D721Med (cell line): ENCODE measurements at regions not wholly inside any gene's neighbourhood (a gene's known extent, or its start where the extent isn't known, plus 50 kb on each side); places are given as distances from the start of the nearest gene placed in this dataset.

ENCODE experiments used
- DNase-seq: peaks from one replicate; pipeline ENCODE4 v3.0.0; 2011; ENCODE audit warnings: low spot score; ENCODE audit not compliant: insufficient read length
- FAIRE-seq: peaks from 2 replicates; lab custom pipeline; 2011; peaks lifted over from hg19 to GRCh38; lab: Jason Lieb, UNC
- TF ChIP-seq, protein P1 (sequence below): IDR thresholded peaks from 2 replicates; pipeline ENCODE4 v1.5.1; 2012; ENCODE audit warnings: mild to moderate bottlenecking, control low read depth; ENCODE audit not compliant: insufficient read depth; ENCODE audit errors: missing control alignments

DNA sequence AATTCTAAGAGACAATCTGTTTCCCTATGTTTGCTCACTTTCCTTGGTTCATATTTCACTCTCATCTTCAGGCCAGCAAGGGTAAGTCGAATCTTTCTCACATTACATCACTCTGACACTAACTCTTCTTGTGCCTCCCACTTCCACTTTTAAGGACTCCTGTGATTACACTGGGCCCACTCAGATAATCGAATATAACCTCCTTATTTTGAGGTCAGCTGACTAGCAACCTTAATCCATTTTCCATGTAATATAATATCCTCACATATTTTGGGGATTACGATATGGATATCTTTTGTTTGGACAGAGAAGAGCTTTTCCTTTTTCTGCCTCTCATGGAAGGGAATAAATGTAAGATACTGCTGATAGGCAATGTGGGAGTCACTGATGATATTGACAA, 2015.7 kb upstream of the LRRTM1 start:
- TF ChIP-seq, protein P1, sequence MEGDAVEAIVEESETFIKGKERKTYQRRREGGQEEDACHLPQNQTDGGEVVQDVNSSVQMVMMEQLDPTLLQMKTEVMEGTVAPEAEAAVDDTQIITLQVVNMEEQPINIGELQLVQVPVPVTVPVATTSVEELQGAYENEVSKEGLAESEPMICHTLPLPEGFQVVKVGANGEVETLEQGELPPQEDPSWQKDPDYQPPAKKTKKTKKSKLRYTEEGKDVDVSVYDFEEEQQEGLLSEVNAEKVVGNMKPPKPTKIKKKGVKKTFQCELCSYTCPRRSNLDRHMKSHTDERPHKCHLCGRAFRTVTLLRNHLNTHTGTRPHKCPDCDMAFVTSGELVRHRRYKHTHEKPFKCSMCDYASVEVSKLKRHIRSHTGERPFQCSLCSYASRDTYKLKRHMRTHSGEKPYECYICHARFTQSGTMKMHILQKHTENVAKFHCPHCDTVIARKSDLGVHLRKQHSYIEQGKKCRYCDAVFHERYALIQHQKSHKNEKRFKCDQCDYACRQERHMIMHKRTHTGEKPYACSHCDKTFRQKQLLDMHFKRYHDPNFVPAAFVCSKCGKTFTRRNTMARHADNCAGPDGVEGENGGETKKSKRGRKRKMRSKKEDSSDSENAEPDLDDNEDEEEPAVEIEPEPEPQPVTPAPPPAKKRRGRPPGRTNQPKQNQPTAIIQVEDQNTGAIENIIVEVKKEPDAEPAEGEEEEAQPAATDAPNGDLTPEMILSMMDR, result no peak
- FAIRE-seq (no peak), DNase-seq (no peak)

DNA sequence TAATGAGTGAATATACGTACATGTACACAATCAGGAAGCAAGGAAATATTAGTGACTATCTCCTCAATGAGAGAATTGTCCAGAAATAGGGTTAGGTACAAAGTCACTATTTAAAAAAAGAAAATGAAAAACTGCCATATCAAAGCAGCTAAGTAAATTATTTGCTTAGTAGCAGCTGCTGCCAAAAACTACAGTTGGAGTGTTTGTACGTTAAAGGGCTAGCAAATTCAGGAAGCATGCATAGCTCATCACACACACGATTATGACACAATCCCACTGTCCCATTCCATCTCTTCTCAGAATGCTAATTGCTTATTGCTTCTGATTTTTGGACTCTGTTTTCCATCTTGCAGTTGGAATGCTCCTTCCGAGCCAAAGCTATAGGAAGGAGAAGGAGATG, 2012.5 kb upstream of the LRRTM1 start:
- no peak for DNase-seq
- FAIRE-seq, result no peak
- TF ChIP-seq, protein P1, result no peak

- FAIRE-seq, result no peak
- DNase-seq, result no peak
- TF ChIP-seq, protein P1, result no peak
Observed at GRCh38 chr2:82316586-82316985, 2012.0 kb upstream of the LRRTM1 start.

GRCh38 chr2:82314836-82315472, 2010.4 kb upstream of the LRRTM1 start:
- TF ChIP-seq, protein P1, result no peak
- FAIRE-seq (no peak), DNase-seq (no peak)

GRCh38 chr2:82307511-82307910, 2003.0 kb upstream of the LRRTM1 start:
- DNase-seq (no peak), FAIRE-seq (no peak)
- TF ChIP-seq, protein P1, result no peak

GRCh38 chr2:82301506-82301905, 1997.0 kb upstream of the LRRTM1 start:
- TF ChIP-seq, protein P1, result no peak
- FAIRE-seq (no peak), DNase-seq (no peak)

DNA sequence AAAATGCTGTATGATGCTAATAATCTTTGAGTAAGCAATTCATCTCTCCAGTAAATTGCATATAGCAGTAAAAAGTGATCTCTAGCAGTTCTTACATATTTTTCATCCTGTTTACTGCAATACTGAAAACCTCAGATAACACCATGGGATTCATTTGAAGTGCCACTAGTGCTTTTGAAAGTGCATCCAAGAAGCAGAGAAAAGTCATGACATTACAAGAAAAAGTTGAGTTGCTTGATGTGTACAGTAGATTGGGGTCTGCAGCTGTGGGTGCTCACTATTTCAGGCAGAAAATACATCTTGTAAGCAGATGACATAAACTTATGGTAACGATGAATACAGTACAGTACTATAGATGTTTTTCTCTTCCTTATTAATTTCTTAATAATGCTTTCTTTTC, 1984.9 kb upstream of the LRRTM1 start:
- TF ChIP-seq, protein P1, result no peak
- FAIRE-seq (peak; percentile 11), DNase-seq (no peak)
